HG03135 (cell line): ENCODE measurements at regions not wholly inside any gene's neighbourhood (a gene's known extent, or its start where the extent isn't known, plus 50 kb on each side); places are given as distances from the start of the nearest gene placed in this dataset.
"Not testable (repeated sequence)": the region's sequence is repeated elsewhere in the genome, so short reads cannot be mapped to it uniquely, and the experiment has no call there.

Experiments used
- ATAC-seq: cut with Tn5 transposase; IDR thresholded peaks from one replicate; pipeline ENCODE4 v1.9.1; 2021; ENCODE audit warnings: mild to moderate bottlenecking, moderate library complexity; ENCODE audit not compliant: unreplicated experiment

- ATAC-seq = no peak
These were observed 101.1 kb downstream of the KIF4B start for GRCh38 chr5:155114655-155115054.

GRCh38 chr5:155116456-155117251 lies 103.1 kb downstream of the KIF4B start:
- no peak for ATAC-seq

GRCh38 chr5:155125551-155126095 lies 112.1 kb downstream of the KIF4B start:
- ATAC-seq = no peak

- ATAC-seq = no peak
These were observed 113.0 kb downstream of the KIF4B start for GRCh38 chr5:155126573-155126972.

GRCh38 chr5:155127552-155127951 lies 114.0 kb downstream of the KIF4B start:
- no peak for ATAC-seq

- no peak for ATAC-seq
These were observed 115.4 kb downstream of the KIF4B start for GRCh38 chr5:155128786-155129512.

GRCh38 chr5:155129513-155129880 lies 115.9 kb downstream of the KIF4B start:
- no peak for ATAC-seq

- no peak for ATAC-seq
These were observed 120.6 kb downstream of the KIF4B start for GRCh38 chr5:155134130-155134529.

GRCh38 chr5:155136216-155136850 lies 122.8 kb downstream of the KIF4B start:
- ATAC-seq = no peak

- no peak for ATAC-seq
These were observed 124.1 kb downstream of the KIF4B start for GRCh38 chr5:155137683-155138082.

- no peak for ATAC-seq
These were observed 127.1 kb downstream of the KIF4B start for GRCh38 chr5:155140646-155141045.

- ATAC-seq = no peak
These were observed 131.4 kb downstream of the KIF4B start for GRCh38 chr5:155144956-155145355.

GRCh38 chr5:155147222-155147621 lies 133.7 kb downstream of the KIF4B start:
- ATAC-seq = no peak

- no peak for ATAC-seq
These were observed 135.1 kb downstream of the KIF4B start for GRCh38 chr5:155148694-155149093.

- no peak for ATAC-seq
These were observed 136.5 kb downstream of the KIF4B start for GRCh38 chr5:155150012-155150411.

GRCh38 chr5:155154973-155155372 lies 141.4 kb downstream of the KIF4B start:
- ATAC-seq = no peak

GRCh38 chr5:155163084-155163483 lies 149.5 kb downstream of the KIF4B start:
- ATAC-seq = not testable (repeated sequence)

- ATAC-seq = no peak
These were observed 154.2 kb downstream of the KIF4B start for GRCh38 chr5:155167736-155168135.

GRCh38 chr5:155181542-155181941 lies 168.0 kb downstream of the KIF4B start:
- no peak for ATAC-seq

- no peak for ATAC-seq
These were observed 175.9 kb downstream of the KIF4B start for GRCh38 chr5:155189476-155189875.

GRCh38 chr5:155189981-155190380 lies 176.4 kb downstream of the KIF4B start:
- ATAC-seq = no peak

- ATAC-seq = no peak
These were observed 179.5 kb downstream of the KIF4B start for GRCh38 chr5:155193029-155193428.
